ENCODE measurements at regions not wholly inside any gene's neighbourhood (a gene's known extent, or its start where the extent isn't known, plus 50 kb on each side); places are given as distances from the start of the nearest gene placed in this dataset.

- TF ChIP-seq POLR2A (IDR thresholded peaks at IDR 0.05) (no peak), CTCF (IDR thresholded peaks at IDR 0.05) (no peak)
These were observed 152.7 kb downstream of the NFKBIZ start for GRCh38 chr3:102002056-102002455.
